ENCODE measurements at regions not wholly inside any gene's neighbourhood (a gene's known extent, or its start where the extent isn't known, plus 50 kb on each side); places are given as distances from the start of the nearest gene placed in this dataset.

DNA sequence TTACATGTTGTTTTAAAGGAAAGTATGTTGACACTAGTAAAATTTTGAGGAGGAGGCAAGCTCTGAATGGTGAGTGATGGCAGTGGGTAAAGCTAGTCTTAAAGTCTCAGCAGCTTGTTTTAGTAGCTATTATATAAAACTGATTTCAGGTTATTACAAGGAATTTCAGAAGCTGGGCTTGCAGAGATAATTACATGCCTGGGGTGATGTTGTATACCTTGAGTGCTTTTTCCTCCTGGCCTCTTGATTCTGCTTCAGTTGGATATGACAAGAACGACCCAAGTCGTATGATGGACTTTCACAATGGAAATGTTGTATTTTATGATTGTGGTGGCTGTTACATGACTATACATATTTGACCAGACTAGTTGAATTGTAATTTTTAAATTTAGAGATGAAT, 175.5 kb upstream of the ADGRL3 start:
- Mint-ChIP-seq H3K36me3 (no peaks in the 10 kb centered on the region), H3K4me1 (ENCODE audit: low read depth) (no peaks in the 10 kb centered on the region), H3K27me3 (no peaks in the 10 kb centered on the region), H3K4me3 (no peak overlapping the region), H3K27ac (no peak overlapping the region), H3K9me3 (ENCODE audit: low read depth) (peaks cover 5% of the 10 kb centered on the region)

DNA sequence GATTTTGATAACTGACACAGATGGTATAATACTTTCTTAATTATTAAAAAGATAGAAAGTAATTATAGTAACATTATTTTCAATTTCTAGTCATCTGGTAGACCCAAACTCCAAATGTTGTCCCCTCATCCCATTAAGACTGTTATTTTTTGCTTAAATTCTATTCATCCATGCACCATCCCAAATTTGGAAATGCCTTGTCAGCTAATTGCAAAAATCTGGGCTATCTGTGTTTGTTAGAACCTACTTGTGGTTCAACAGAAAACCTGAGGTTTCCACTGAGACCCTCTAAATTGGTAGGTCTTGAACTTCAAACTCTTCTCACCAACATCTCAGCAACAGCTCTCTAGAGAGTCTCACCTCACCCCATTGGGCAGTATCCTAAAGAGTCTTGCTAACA, 172.2 kb upstream of the ADGRL3 start:
- no peaks in the 10 kb centered on the region for H3K27me3 Mint-ChIP-seq
- H3K4me1 Mint-ChIP-seq (ENCODE audit: low read depth) = no peaks in the 10 kb centered on the region
- H3K4me3 Mint-ChIP-seq = no peak overlapping the region
- H3K9me3 Mint-ChIP-seq (ENCODE audit: low read depth) = peaks cover 16% of the 10 kb centered on the region
- no peaks in the 10 kb centered on the region for H3K36me3 Mint-ChIP-seq
- no peak overlapping the region for H3K27ac Mint-ChIP-seq

- Mint-ChIP-seq H3K4me1 (ENCODE audit: low read depth) (no peaks in the 10 kb centered on the region), H3K27me3 (no peaks in the 10 kb centered on the region), H3K4me3 (no peak overlapping the region), H3K27ac (no peak overlapping the region), H3K36me3 (no peaks in the 10 kb centered on the region), H3K9me3 (ENCODE audit: low read depth) (peaks cover 6% of the 10 kb centered on the region)
Observed at GRCh38 chr4:61036071-61036684, 163.9 kb upstream of the ADGRL3 start.

GRCh38 chr4:61041527-61041926, 158.6 kb upstream of the ADGRL3 start:
- Mint-ChIP-seq H3K27ac (no peak overlapping the region), H3K27me3 (no peaks in the 10 kb centered on the region), H3K9me3 (ENCODE audit: low read depth) (peaks cover 3% of the 10 kb centered on the region), H3K4me1 (ENCODE audit: low read depth) (no peaks in the 10 kb centered on the region), H3K4me3 (no peak overlapping the region), H3K36me3 (no peaks in the 10 kb centered on the region)

DNA sequence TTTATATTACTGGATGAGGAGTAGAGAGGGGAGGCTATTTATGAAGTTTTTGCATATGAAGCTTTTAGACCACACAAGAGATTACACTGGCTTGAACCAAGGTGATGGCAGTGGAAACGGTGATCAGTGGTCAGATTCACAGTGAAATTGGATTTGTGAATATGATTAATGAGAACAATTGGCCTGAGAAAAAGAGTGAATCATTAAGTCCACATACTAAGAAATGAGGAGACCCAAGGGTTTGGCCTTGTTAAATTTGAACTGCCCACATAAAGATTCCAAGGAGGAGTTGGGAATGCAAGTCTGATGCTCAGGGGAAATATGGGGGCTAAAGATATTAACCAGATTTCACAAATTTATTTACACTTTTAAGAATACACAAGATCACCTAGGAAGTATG, 155.3 kb upstream of the ADGRL3 start:
- Mint-ChIP-seq H3K4me1 (ENCODE audit: low read depth) (no peaks in the 10 kb centered on the region), H3K27ac (no peak overlapping the region), H3K36me3 (no peaks in the 10 kb centered on the region), H3K27me3 (no peaks in the 10 kb centered on the region), H3K4me3 (no peak overlapping the region), H3K9me3 (ENCODE audit: low read depth) (peaks cover 3% of the 10 kb centered on the region)

DNA sequence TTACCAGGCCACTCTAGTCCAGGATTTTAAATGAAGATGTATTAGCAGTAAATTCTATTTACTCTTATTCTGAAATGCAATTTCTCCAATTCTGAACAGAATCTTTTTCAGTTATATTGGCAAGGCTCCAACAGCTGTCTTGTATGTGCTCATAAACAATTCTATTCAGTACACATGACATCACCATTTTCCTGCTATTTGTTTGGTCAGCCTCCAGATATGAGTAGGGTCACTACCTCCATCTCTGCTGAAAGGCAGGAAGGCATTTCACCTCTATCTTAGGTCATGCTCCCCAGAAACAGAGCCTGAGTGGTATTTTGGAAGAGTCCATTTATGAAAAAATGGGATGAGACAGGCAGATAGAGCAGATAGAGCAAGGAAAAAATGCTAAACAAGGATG, 151.1 kb upstream of the ADGRL3 start:
- no peak overlapping the region for H3K4me3 Mint-ChIP-seq
- H3K27me3 Mint-ChIP-seq = no peaks in the 10 kb centered on the region
- H3K27ac Mint-ChIP-seq = no peak overlapping the region
- no peaks in the 10 kb centered on the region for H3K9me3 Mint-ChIP-seq (ENCODE audit: low read depth)
- no peaks in the 10 kb centered on the region for H3K36me3 Mint-ChIP-seq
- no peaks in the 10 kb centered on the region for H3K4me1 Mint-ChIP-seq (ENCODE audit: low read depth)

DNA sequence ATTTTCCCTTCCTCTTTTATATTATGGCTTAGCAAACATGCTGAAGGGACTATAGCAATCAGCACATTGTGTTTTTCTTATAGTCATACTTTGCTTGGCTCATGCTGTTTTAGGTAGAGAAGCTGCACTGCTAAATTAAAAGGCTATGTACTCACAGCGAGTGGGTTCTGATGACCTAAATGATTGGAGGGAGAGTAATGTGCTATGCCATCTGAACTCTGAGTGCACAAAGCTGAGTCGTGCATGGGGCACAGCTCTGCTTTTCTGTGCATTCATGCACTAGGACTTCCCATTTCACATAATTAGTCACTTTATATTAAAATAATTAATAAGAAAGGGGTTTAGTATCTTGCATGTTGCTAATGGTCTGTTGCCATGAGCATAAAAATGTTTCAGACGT, 132.7 kb upstream of the ADGRL3 start:
- Mint-ChIP-seq H3K27ac (no peak overlapping the region), H3K4me1 (ENCODE audit: low read depth) (no peaks in the 10 kb centered on the region), H3K36me3 (no peaks in the 10 kb centered on the region), H3K27me3 (no peaks in the 10 kb centered on the region), H3K9me3 (ENCODE audit: low read depth) (peaks cover 19% of the 10 kb centered on the region), H3K4me3 (no peak overlapping the region)

GRCh38 chr4:61068060-61068459, 132.1 kb upstream of the ADGRL3 start:
- Mint-ChIP-seq H3K9me3 (ENCODE audit: low read depth) (peaks cover 19% of the 10 kb centered on the region), H3K27ac (no peak overlapping the region), H3K36me3 (no peaks in the 10 kb centered on the region), H3K4me3 (no peak overlapping the region), H3K4me1 (ENCODE audit: low read depth) (no peaks in the 10 kb centered on the region), H3K27me3 (no peaks in the 10 kb centered on the region)

DNA sequence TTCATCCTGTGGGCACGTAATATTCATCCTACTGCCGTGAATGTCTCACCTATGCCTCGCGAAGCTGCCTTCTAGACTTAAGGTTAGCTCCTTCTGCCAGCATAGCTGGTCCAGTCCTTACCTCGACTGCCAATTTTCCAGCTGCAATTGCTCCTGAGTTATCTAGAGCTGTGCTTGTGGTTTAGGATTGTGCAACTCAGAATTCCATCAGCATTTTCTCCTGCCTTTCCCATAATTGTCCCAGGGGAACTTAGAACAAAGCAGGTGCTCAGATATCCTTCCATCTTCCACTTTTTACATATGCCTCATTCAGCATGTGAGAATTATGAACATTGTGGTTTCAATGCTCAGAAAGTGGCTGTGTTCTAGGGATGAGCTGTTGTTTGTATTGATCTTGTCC, 131.4 kb upstream of the ADGRL3 start:
- Mint-ChIP-seq H3K9me3 (ENCODE audit: low read depth) (peaks cover 17% of the 10 kb centered on the region), H3K27ac (no peak overlapping the region), H3K27me3 (no peaks in the 10 kb centered on the region), H3K4me3 (no peak overlapping the region), H3K36me3 (no peaks in the 10 kb centered on the region), H3K4me1 (ENCODE audit: low read depth) (no peaks in the 10 kb centered on the region)

GRCh38 chr4:61070269-61070668, 129.9 kb upstream of the ADGRL3 start:
- peaks cover 9% of the 10 kb centered on the region for H3K9me3 Mint-ChIP-seq (ENCODE audit: low read depth)
- H3K4me3 Mint-ChIP-seq = no peak overlapping the region
- H3K27ac Mint-ChIP-seq = no peak overlapping the region
- no peaks in the 10 kb centered on the region for H3K27me3 Mint-ChIP-seq
- no peaks in the 10 kb centered on the region for H3K4me1 Mint-ChIP-seq (ENCODE audit: low read depth)
- H3K36me3 Mint-ChIP-seq = no peaks in the 10 kb centered on the region

GRCh38 chr4:61079427-61079826, 120.7 kb upstream of the ADGRL3 start:
- Mint-ChIP-seq H3K9me3 (ENCODE audit: low read depth) (peaks cover 5% of the 10 kb centered on the region), H3K4me1 (ENCODE audit: low read depth) (no peaks in the 10 kb centered on the region), H3K4me3 (no peak overlapping the region), H3K36me3 (no peaks in the 10 kb centered on the region), H3K27me3 (no peaks in the 10 kb centered on the region), H3K27ac (no peak overlapping the region)

DNA sequence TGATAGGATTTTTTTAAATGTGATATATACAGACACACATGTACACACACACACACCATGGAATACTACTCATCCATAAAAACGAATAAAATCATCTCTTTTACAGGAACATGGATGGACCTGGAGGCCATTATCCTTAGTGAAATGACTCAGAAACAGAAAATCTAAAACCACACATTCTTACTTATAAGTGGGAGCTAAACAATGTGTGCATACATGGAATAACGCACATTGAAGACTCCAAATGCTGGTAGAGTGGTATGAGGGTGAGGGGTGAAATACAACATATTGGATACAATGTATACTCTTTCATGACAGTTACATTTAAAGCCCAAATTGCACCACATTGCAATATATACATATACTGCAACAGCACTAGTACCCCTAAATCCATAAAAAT, 120.2 kb upstream of the ADGRL3 start:
- H3K36me3 Mint-ChIP-seq = no peaks in the 10 kb centered on the region
- H3K9me3 Mint-ChIP-seq (ENCODE audit: low read depth) = peaks cover 5% of the 10 kb centered on the region
- H3K4me3 Mint-ChIP-seq = no peak overlapping the region
- no peaks in the 10 kb centered on the region for H3K4me1 Mint-ChIP-seq (ENCODE audit: low read depth)
- no peaks in the 10 kb centered on the region for H3K27me3 Mint-ChIP-seq
- H3K27ac Mint-ChIP-seq = no peak overlapping the region

GRCh38 chr4:61085534-61085933, 114.6 kb upstream of the ADGRL3 start:
- no peaks in the 10 kb centered on the region for H3K27me3 Mint-ChIP-seq
- H3K4me3 Mint-ChIP-seq = no peak overlapping the region
- H3K9me3 Mint-ChIP-seq (ENCODE audit: low read depth) = peaks cover 7% of the 10 kb centered on the region
- H3K27ac Mint-ChIP-seq = no peak overlapping the region
- no peaks in the 10 kb centered on the region for H3K4me1 Mint-ChIP-seq (ENCODE audit: low read depth)
- no peaks in the 10 kb centered on the region for H3K36me3 Mint-ChIP-seq

DNA sequence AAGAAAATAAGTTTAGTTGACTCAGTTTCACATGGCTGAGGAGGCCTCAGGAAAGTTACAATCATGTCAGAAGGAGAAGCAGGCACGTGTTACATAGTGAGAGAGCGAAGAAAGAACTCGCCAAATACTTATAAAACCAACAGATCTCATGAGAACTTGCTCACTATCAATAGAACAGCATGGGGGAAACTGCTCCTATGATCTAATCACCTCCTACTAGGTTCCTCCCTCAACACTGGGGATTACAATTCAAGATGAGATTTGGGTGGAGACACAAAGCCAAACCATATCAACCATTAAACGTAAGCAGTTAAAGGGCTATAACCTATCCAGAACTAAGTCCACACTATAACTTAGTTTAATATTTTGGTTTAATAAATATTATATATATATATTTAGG, 113.8 kb upstream of the ADGRL3 start:
- Mint-ChIP-seq H3K36me3 (no peaks in the 10 kb centered on the region), H3K4me3 (no peak overlapping the region), H3K27ac (no peak overlapping the region), H3K27me3 (no peaks in the 10 kb centered on the region), H3K9me3 (ENCODE audit: low read depth) (peaks cover 7% of the 10 kb centered on the region), H3K4me1 (ENCODE audit: low read depth) (no peaks in the 10 kb centered on the region)

- H3K4me3 Mint-ChIP-seq = no peak overlapping the region
- H3K4me1 Mint-ChIP-seq (ENCODE audit: low read depth) = no peaks in the 10 kb centered on the region
- H3K9me3 Mint-ChIP-seq (ENCODE audit: low read depth) = peaks cover 7% of the 10 kb centered on the region
- no peak overlapping the region for H3K27ac Mint-ChIP-seq
- no peaks in the 10 kb centered on the region for H3K27me3 Mint-ChIP-seq
- H3K36me3 Mint-ChIP-seq = no peaks in the 10 kb centered on the region
Observed at GRCh38 chr4:61086979-61087378, 113.1 kb upstream of the ADGRL3 start.

- Mint-ChIP-seq H3K27ac (no peak overlapping the region), H3K27me3 (no peaks in the 10 kb centered on the region), H3K4me1 (ENCODE audit: low read depth) (no peaks in the 10 kb centered on the region), H3K4me3 (no peak overlapping the region), H3K36me3 (no peaks in the 10 kb centered on the region), H3K9me3 (ENCODE audit: low read depth) (peaks cover 6% of the 10 kb centered on the region)
Observed at GRCh38 chr4:61094854-61095598, 105.1 kb upstream of the ADGRL3 start.
